ENCODE measurements at regions not wholly inside any gene's neighbourhood (a gene's known extent, or its start where the extent isn't known, plus 50 kb on each side); places are given as distances from the start of the nearest gene placed in this dataset.
"Not testable (repeated sequence)": the region's sequence is repeated elsewhere in the genome, so short reads cannot be mapped to it uniquely, and the experiment has no call there.

DNA sequence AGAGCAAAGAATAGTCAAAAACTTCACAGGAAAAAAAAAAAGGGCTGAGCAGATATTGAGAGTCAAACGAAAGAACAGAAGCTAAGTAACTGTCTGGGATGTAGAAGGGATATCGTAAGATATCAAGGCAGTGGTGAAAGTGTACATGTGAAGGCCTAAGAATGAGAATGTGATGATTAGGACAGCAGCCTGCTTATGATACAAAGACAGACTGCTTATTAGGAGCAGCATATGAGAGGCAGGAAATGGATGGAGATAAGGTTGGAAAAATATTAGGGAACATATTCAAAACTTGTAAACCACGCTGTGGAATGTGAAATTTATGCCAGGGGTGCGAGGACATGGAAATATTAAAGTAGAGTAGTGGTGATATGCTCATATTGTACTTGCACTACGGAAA is 133.1 kb upstream of the FAM174A start:
- FAIRE-seq = no peak
- TF ChIP-seq, protein P1, sequence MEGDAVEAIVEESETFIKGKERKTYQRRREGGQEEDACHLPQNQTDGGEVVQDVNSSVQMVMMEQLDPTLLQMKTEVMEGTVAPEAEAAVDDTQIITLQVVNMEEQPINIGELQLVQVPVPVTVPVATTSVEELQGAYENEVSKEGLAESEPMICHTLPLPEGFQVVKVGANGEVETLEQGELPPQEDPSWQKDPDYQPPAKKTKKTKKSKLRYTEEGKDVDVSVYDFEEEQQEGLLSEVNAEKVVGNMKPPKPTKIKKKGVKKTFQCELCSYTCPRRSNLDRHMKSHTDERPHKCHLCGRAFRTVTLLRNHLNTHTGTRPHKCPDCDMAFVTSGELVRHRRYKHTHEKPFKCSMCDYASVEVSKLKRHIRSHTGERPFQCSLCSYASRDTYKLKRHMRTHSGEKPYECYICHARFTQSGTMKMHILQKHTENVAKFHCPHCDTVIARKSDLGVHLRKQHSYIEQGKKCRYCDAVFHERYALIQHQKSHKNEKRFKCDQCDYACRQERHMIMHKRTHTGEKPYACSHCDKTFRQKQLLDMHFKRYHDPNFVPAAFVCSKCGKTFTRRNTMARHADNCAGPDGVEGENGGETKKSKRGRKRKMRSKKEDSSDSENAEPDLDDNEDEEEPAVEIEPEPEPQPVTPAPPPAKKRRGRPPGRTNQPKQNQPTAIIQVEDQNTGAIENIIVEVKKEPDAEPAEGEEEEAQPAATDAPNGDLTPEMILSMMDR (IDR thresholded peaks at IDR 0.05; ENCODE audit: insufficient read depth, missing control alignments) = no peak
- DNase-seq (ENCODE audit: insufficient read length, low spot score) = no peak

DNA sequence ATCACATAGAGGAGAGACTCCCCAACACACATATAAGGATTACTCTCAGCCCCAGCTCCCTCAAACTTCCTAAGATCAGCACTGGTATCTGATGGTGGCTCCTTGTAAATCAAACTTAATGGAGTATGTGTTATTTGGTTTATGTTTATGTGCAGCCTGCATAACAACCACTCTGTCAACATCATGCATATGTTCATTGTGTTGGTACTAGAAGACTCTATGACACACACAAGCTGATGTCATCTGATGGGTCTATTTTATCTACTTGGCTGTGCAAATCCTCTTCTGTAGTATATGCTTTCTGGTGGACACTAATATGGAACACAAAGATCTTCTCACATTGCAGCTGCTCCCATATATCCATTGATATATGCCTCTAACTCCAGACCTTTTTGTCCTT is 134.0 kb upstream of the FAM174A start:
- DNase-seq (ENCODE audit: insufficient read length, low spot score) = no peak
- no peak for FAIRE-seq
- TF ChIP-seq, protein P1 (IDR thresholded peaks at IDR 0.05; ENCODE audit: insufficient read depth, missing control alignments) = no peak

DNA sequence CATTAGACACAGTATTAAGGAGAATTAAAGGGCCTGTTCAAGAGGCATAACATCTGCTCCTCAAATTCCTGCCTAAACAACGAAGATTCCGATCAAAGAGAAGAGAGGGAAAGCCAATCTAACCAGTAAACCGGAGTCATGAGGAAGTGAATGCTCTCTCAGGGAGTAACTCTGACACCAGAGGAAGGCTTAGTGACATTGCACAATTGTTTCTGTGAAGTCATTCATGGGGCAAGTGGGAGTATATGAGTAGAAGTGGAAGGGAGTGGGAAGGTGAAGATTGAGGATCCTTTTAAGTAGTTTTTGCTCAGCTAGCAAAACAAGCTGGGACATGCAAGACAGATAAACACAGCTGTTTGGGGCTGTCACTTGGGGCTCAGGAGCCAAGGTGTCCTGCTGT is 136.4 kb upstream of the FAM174A start:
- DNase-seq (ENCODE audit: insufficient read length, low spot score) = not testable (repeated sequence)
- FAIRE-seq = peak; percentile 92

DNA sequence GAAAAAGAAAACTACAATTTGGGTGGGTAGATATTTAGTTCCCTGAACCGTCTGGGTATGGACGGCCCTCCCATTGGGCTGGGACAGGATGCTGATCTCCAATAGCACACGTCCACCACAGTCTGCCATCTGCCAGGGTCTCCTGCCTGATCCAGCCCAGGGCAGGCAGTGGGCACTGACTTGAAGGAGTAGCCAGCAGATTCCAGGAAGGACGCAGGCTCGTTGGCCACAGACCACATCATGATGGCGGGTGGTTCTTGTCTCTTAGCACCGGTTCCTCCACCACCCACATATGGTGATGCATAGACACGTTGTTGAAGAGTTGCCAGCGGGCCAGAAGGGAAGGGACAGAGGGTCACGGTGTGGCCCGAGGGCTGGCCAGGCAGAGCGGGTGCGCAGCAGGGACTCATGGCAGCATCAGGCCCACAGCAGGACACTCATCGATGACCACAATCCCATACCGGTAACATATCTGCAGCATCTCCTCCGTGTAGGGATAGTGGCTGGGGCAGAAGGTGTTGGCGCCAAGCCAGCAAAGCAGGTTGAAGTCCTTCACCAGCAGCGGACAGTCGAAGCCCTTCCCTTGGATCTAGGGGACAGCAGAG is 155.8 kb upstream of the FAM174A start:
- DNase-seq (ENCODE audit: insufficient read length, low spot score); FAIRE-seq: not testable (repeated sequence)

DNA sequence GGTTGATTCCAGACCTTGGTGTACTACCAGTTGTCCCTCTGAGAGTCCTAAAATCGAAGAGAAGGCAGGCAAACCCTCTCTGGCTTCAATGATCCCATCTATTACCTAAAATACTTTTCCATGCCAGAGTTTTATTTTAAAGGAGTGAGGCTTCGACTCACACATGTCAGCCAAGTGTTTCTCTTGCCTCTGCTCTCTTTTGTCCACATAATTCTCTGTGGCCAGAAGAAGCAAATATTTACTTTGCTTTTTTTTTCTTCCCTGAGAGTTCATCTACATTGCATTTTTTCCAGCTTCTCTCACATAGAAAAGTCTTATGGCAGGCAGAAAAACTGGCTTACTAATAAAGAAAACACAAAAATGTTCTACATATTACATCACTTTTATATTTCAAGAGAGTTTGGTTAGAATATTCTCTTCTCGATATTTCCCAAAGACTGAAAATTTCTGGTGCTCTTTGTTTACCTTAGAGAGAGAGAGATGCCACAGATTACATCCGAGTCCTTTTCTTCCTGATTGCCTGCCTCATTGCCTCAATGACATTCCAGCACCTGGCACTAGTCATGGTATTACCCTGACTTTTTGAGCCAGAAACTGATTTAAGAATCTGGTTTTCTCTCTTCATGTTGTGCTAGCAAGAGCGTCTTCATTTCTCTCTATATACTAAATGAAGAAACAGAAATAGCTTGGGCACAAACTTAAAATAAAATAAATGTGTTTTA is 170.3 kb upstream of the FAM174A start:
- FAIRE-seq; DNase-seq (ENCODE audit: insufficient read length, low spot score): not testable (repeated sequence)

DNA sequence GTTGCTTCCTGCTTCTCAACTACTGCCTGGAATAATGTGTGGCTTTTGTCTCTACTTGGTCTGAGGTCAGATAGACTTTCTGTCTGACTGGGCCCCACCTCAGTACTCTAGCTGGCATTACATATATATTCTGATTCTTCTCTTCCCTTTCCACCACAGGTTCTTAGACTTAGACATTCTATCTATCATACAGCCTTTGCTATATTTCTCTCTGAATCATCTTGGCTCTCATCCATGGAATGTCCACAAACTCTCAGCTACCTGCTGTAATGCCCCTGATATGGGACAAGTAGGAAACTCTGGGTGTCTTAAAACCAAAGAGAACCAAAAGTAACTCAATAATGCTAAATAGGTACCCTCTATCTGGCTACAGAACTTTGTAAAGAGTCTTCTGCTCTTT is 170.8 kb upstream of the FAM174A start:
- FAIRE-seq = not testable (repeated sequence)

DNA sequence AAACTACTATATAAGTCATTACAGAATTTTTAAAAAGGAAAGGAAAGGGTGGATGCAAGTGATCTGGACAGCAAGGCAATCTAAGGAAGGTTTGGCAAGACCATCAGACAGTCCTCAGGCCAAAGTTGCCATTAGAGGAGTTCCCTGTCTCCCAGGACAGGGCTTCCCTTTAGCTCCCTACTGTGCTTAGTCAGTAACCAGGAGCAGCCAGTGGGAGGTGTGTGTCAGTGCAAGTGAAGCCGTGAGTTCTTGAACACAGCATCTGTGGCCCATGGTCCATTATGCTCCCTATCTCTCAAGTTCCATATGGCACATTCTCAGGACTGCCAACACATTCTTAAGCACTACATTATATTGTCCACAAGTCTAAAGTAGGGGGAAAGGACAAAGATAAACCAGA is 175.2 kb upstream of the FAM174A start:
- not testable (repeated sequence) for FAIRE-seq; DNase-seq (ENCODE audit: insufficient read length, low spot score)

More for the DNA sequence above, 170.8 kb upstream of the FAM174A start:
- not testable (repeated sequence) for DNase-seq (ENCODE audit: insufficient read length, low spot score)

DNA sequence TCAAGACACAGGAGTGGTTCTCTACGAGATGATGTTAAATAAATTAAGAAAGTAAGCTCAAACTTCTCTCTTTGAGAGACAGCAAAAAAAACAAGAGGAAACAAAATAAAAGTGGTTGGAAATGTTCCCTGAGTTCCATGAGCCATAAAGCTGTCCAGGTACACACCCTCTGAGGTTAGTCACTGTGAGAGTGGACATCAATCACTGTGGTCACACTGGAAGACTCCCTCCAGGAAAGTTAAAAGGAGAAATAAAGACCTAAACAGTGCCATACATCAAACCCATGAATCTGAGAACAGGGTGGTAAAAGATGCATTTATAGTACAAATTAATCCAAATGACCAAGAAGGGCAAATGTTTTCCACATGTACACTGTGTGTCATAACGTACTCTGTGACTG is 188.9 kb upstream of the FAM174A start:
- not testable (repeated sequence) for DNase-seq (ENCODE audit: insufficient read length, low spot score)
- FAIRE-seq = peak; percentile 16

DNA sequence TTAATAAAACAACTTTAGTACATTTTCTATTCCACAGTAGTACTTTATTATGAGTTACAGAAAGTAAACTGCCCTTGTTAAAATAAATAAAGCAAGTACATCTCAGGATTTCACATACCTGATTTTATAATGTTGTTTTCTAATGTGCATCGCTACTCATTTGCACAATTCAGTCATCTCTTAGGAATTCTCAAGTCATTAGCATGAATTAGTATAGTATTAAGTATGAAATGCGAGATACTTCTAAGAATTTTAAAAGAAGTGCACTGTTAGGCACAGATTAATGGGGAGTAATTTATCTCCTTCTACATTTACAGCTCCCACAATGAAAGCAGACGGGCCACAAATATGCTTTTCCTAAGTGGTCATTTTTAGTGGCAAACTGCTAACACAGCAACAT is 193.7 kb upstream of the FAM174A start:
- not testable (repeated sequence) for DNase-seq (ENCODE audit: insufficient read length, low spot score)
- peak; percentile 74 for FAIRE-seq

DNA sequence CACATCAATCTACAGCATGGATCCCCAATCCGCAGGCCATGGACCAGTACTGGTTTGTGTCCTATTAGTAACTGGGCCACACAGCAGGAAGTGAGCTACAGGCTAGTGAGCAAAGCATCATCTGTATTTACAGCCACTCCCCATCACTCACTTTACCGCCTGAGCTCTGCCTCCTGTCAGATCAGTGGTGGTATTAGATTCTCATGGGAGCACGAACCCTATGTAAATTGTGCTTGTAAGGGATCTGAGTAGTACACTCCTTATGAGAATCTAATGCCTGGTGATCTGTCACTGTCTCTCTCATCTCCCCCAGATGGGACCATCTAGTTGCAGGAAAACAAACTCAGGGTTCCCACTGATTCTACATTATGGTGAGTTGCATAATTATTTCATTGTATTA is 212.7 kb upstream of the FAM174A start:
- FAIRE-seq = no peak
- no peak for DNase-seq (ENCODE audit: insufficient read length, low spot score)
- TF ChIP-seq, protein P1 (IDR thresholded peaks at IDR 0.05; ENCODE audit: insufficient read depth, missing control alignments) = no peak

DNA sequence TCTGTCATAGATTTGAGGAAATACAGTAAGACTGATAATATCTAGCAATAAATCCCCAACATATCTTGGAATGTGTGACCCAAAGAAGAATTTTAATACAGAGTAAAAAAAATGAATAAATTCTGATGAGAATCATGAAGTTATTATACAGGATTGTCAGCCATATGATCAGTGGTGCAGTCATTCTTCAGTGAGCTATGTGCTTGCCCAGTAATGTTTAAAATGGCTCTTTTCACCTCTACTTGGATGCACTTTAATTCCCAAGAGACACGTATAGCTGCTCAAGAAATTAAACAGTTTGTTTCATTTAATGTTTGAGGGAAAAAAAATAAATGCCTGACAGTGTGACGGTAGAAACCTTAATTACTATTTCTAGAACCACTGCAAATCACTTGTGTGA is 215.3 kb upstream of the FAM174A start:
- FAIRE-seq = no peak
- TF ChIP-seq, protein P1 (IDR thresholded peaks at IDR 0.05; ENCODE audit: insufficient read depth, missing control alignments) = no peak
- DNase-seq (ENCODE audit: insufficient read length, low spot score) = no peak
